GM18907 (cell line): ENCODE measurements at regions not wholly inside any gene's neighbourhood (a gene's known extent, or its start where the extent isn't known, plus 50 kb on each side); places are given as distances from the start of the nearest gene placed in this dataset.
"Not testable (repeated sequence)": the region's sequence is repeated elsewhere in the genome, so short reads cannot be mapped to it uniquely, and the experiment has no call there.

Source experiments
- ATAC-seq: cut with Tn5 transposase; IDR thresholded peaks from one replicate; pipeline ENCODE4 v1.9.1; 2021; ENCODE audit warnings: mild to moderate bottlenecking, moderate library complexity; ENCODE audit not compliant: unreplicated experiment

DNA sequence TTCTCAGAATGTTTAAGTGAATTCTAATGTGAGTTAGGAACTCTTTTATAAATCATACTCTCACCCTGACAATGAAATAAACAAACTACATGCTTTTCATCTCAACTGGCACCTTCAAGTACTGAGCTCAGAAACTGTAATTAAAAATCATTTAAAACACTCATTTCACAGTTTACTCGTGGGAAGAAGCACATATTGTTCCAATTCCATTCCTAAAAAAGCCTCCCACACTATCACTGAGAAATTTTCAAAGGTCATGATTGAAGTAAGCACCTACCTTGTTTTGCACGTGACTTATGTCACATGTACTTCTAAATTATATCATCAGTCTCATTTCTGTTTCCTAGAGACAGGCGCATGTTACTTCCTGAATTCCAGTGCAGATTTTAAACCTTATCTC is 678.1 kb upstream of the SLC8A1 start:
- no peak for ATAC-seq

GRCh38 chr2:41137031-41137430 is 685.1 kb upstream of the SLC8A1 start:
- no peak for ATAC-seq

DNA sequence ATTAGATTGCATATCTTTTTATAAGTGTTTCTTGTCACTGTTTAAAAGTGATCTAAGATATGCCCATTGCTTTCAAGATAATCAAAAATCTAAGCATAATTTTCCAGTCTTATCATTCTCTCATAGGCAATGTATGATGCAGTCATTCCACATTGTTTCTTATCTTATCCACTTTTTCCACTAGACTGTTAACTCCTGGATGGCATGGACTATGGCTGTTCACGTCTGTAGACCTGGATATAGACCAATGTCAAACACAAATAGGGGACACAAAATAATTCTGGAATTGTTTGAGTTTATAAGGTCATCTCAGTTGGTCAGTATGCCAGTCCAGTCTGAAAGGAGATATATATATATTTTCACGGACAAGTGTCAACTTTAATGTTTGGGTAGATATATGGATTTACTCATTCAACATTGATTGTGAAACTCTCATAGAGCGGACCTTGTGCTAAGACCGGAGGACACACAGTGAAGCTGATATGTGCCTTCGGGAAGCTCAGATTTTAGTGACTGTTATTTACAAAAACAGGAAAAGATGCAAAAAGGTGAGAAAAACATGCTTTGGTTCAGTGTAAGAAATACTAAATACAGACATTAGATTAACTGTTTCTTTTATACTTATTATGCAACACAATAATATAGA is 689.4 kb upstream of the SLC8A1 start:
- no peak for ATAC-seq

GRCh38 chr2:41142478-41142877 is 690.6 kb upstream of the SLC8A1 start:
- no peak for ATAC-seq

DNA sequence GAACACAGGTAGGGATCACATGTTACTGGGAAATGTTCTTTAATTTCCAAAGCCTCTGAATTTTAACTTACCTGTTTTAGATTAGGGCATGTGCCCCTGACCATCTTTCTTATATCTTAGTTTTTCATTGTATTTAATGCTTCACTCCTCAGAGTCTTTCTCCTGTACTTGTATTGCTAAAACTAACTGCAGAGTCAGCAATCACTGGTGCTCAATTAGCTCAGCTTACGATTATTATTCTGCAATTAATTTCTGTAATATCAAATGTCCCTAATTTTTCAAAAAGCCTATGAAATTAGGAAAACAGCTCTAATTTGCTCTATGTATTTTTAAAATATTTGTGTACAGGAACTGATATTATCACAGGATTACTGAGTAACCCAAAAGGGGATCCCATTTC is 693.2 kb upstream of the SLC8A1 start:
- ATAC-seq: no peak

DNA sequence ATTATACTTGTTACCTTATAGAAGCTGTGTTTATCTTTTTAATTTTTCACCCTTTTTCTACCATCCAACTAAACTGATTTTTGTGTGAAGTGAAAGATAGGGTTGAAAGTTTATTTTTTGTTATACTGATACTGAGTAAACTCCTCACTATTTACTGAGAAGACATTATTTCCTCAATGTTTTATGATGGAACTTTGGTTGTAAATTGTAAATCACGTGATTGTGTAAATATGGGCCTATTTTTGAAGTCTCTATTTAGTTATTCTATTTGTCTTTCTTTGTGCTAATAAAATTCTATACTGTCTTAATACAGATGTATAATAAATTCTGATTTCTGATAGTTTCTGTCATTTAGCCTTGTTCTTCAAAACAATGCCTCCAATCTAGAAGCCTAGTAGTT is 697.2 kb upstream of the SLC8A1 start:
- ATAC-seq: no peak

DNA sequence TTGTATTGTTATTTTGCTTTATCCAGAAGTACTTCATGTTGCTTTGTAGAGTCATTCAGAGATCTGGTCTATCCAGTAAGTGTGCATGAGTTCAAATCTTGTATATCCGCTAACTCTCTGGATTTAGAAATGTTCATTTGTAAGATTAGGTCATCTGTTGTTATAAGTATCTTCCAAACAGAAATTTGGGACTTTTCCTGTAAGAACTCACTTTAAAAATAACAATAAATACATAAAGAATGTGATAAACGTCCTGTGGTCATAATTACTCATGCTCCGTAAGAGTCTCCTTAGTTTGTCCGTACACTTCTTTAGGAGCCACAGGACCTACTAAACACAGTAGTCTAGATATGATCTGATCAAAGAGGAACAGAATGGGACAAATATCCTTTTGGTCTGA is 699.9 kb upstream of the SLC8A1 start:
- no peak for ATAC-seq

GRCh38 chr2:41152318-41152717 is 700.4 kb upstream of the SLC8A1 start:
- ATAC-seq: no peak

GRCh38 chr2:41160439-41160838 is 708.5 kb upstream of the SLC8A1 start:
- no peak for ATAC-seq

GRCh38 chr2:41167014-41167413 is 715.1 kb upstream of the SLC8A1 start:
- no peak for ATAC-seq

DNA sequence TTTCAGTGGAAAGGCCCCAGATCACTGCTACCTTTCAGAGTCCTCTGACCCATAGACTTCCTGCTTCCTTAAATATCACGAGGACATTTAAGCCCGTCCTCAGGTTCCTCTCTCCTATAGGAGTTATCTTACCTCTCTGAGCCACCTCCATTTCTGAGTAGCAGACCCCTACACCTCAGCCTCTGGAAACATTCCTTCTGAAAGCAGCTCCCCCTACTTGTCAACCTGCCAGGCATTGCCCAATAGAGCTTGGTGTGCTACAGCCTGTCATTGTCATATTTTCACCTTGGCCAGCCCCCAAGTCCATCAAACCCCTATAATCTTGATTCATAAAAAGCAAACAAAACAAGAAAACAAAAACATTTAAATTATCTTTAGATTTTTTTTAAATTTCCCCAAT is 717.9 kb upstream of the SLC8A1 start:
- ATAC-seq: no peak

DNA sequence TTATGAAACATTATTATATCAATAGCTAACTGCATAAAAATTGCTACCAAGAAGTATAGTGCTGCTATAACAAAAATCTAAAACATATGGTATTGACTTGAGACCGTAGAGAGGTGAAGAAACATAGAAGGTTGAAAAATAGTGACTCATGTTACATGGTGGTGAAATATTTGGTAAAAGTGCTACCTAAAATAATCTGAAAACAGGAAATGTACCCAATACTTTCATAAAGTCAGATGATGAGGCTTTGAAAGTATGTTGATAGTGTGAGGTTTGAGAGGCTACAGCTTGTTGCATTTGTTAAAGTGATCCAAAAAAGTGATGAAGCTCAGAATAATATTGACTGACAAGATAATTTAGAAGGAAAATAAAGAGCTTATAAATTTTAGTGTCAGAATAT is 718.7 kb upstream of the SLC8A1 start:
- no peak for ATAC-seq

GRCh38 chr2:41180387-41180786 is 728.5 kb upstream of the SLC8A1 start:
- no peak for ATAC-seq

GRCh38 chr2:41182961-41183360 is 731.1 kb upstream of the SLC8A1 start:
- no peak for ATAC-seq

- no peak for ATAC-seq
Observed at GRCh38 chr2:41187376-41188122, 735.7 kb upstream of the SLC8A1 start.

DNA sequence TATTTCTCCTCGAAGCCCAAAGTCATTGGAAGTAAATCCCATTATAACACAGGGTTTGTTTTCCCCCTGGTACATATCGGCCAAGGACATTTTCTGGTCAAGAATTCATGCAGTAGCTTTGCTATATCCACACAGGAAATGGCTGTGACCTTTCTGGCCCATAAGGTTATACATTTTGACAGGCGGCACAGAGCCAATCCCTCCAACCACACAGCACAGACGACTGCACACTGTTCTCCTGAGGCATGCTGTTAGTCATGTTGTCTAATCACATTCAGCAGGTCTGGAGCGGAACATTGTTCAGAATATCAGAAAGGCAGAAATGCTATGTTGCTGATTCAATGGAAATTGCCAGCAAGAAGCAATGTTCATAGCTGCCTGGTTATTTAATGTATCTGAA is 742.3 kb upstream of the SLC8A1 start:
- no peak for ATAC-seq

DNA sequence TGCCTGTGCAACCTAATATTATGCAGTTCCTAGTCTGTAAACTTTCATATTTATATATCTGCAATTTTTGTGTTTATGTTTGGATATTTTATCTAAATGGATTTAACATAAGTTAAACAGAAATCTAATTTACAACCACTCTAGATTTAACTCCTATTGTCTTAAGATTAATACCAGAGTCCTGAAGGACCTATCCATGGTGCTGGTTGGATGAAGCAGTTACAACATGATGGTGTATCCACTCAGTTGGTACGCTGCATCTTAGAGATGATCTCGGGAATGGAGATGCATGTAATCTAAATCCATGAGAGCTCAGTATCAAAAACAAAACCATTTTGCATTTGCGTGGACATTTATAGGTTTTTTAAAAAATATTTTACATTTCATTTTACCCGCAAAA is 745.9 kb upstream of the SLC8A1 start:
- ATAC-seq: no peak

GRCh38 chr2:41199334-41199733 is 747.4 kb upstream of the SLC8A1 start:
- ATAC-seq: no peak

GRCh38 chr2:41204315-41204714 is 752.4 kb upstream of the SLC8A1 start:
- ATAC-seq: no peak

- ATAC-seq: no peak
Observed at GRCh38 chr2:41206004-41206403, 754.1 kb upstream of the SLC8A1 start.

DNA sequence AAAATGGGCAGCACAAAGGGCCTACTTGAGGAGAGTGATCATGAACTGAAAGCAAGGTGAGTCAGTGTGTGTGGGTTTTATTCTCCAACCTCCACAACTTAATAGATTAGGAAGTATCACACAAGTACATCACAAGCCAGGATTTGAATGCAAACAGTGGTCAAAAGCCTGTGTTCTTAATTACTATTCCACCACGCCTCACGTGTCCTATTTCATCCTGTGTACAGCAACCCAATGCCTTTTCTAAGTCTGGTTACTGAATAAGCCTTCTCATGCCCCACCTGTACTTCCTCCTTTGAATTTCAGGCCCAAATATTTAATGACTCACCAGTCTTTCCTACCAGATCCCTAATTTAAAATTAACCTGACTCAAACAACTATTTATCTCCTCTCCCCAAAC is 755.7 kb upstream of the SLC8A1 start:
- no peak for ATAC-seq

GRCh38 chr2:41210030-41210429 is 758.1 kb upstream of the SLC8A1 start:
- ATAC-seq: not testable (repeated sequence)

GRCh38 chr2:41216978-41217377 is 765.1 kb upstream of the SLC8A1 start:
- no peak for ATAC-seq
